ENCODE measurements at regions not wholly inside any gene's neighbourhood (a gene's known extent, or its start where the extent isn't known, plus 50 kb on each side); places are given as distances from the start of the nearest gene placed in this dataset.

- peak; percentile 81 for DNase-seq
Observed at GRCh38 chr2:154963511-154963910, 265.0 kb downstream of the KCNJ3 start.

DNA sequence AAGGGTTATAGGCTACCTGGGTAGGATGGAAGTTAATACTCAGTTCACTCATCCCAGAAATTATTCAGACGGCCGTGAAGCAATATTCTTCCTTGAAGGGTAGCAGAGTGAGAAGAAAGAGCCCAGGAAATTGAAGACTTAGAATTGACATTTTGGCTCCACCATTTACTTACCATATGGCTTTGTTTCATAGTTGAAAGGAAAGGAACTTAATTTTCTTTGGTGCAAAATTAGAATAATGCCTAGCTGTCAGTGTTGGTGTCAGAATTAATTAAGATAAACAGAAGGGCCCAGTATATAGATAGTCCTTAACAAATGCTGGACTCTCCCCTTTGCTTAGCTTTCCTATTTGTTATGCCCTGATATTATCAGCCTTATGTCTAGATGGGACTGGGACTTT, 263.2 kb downstream of the KCNJ3 start:
- peak; percentile 4 for DNase-seq

GRCh38 chr2:154960802-154961583, 262.5 kb downstream of the KCNJ3 start:
- DNase-seq, result no peak

DNA sequence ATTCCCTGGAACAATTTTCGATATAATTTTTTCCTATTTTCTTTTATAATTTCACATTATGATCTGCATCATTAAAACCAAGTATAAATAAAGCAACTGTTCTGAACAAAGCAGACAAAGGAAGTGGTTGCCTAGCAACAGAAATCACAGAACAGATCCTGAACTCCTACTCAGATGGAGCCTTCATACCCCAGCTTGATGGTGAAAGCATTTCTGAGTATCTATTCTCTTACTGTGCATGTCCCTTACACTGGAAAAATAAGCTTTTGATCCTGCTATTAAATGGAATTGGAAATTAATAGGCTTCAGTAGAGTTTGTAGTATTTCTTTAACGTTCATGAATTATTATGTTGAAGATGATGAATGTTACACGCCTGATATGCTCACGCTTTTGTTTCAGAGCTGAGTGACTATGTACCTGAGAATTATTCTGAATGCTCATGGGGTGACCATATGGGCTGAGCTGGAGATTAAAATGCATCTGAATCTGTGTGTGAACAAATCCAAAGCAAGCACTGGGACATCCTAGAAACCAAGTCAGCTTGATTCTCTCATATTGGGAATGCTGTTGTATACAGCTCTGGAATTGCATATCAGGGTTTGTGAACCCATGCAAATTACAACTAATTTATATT, 254.0 kb downstream of the KCNJ3 start:
- DNase-seq, result peak; percentile 82

DNA sequence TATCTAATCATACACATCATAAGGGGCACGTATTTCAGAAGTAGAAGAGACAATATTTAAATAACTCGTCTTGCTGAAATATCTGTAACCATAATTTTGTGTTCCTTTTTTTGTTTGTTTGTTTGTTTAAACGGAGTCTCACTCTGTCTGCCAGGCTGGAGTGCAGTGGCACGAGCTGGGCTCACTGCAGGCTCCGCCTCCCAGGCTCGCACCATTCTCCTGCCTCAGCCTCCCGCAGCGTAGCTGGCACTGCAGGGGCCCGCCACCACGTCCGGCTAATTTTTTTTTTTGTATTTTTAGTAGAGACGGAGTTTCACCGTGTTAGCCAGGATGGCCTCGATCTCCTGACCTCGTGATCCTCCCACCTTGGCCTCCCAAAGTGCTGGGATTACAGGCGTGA, 248.9 kb downstream of the KCNJ3 start:
- DNase-seq, result peak; percentile 69

- DNase-seq, result peak; percentile 82
Observed at GRCh38 chr2:154945984-154946383, 247.5 kb downstream of the KCNJ3 start.

- no peak for DNase-seq
Observed at GRCh38 chr2:154941379-154941778, 242.9 kb downstream of the KCNJ3 start.

DNA sequence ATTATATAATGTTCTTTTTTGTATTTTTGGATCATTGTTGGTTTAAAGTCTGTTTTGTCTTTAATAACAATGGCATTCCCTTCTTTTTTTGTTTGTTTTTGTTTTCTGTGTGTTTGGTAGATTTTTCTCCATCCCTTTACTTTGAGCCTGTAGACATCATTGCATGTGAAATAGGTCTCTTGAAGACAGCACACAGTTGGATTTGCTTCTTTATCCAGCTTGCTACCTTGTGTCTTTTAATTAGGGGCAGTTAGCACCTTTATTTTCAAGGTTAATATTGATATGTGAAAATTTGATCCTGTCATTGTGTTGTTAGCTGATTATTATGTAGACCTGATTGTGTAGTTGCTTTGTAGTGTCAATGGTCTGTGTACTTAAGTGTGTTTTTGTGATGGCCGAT, 235.7 kb downstream of the KCNJ3 start:
- no peak for DNase-seq

DNA sequence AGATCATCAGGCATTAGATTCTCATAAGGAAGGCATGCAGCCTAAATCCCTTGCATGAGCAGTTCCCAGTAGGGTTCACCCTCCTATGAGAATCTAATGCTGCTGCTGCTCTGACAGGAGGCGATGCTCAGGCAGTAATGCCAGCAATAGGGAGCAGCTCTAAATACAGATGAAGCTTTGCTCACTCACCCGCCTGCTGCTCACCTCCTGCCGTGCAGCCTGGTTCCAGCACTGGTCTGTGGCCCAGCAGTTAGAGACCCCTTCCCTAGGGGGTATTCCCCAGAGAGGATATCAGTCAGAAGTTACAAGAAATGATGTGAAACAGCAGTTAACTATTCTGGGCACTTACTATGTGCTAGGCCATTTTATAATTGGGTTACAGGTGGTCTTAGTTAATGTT, 226.0 kb downstream of the KCNJ3 start:
- DNase-seq, result peak; percentile 8

- DNase-seq, result peak; percentile 43
Observed at GRCh38 chr2:154914561-154914960, 216.1 kb downstream of the KCNJ3 start.

- peak; percentile 95 for DNase-seq
Observed at GRCh38 chr2:154912215-154912614, 213.7 kb downstream of the KCNJ3 start.

DNA sequence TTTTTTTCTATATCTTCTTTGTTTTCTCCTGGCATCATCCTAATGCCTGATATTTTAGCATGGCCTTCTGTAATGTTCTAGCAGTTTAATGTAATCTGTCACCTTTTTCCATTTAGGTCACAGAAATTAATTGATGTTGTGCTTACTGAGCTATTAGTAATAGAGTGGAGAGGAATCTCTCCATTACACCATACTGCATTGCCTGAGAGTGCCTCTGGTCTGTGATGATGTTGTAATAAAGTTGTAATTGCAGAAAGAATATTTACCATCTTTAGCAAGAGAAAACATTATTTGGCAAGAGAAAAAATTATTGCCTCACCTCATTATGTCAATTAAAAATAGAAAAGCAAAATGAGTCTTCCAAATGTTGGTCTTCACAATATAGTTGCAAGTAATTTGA, 213.2 kb downstream of the KCNJ3 start:
- peak; percentile 72 for DNase-seq

DNA sequence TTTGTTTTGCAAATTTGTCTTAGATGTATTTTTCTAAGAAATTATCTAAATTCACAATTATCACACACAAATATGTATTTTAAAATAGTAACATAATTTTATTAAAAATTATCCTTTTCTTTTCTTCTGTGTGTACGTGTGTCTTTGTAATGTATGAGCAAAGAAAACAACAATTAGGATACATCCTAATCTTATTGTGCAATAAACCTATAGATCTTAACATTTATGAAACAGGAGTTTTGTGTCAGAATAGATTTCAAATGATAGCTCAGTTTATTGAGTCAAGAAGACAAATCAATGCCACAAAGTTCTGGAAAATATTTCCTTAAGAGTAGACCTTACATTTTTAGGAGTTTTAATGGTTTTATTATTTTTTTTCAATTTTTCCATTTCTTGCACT, 212.2 kb downstream of the KCNJ3 start:
- no peak for DNase-seq

- no peak for DNase-seq
Observed at GRCh38 chr2:154908327-154908726, 209.8 kb downstream of the KCNJ3 start.
